ENCODE measurements at regions not wholly inside any gene's neighbourhood (a gene's known extent, or its start where the extent isn't known, plus 50 kb on each side); places are given as distances from the start of the nearest gene placed in this dataset.
A peak's percentile ranks its signal among the peaks of the same experiment; 100 is the strongest.

- H3K79me2 ChIP-seq (ENCODE audit: control insufficient read depth, low read length) = no peaks in the 10 kb centered on the region
- no peaks in the 10 kb centered on the region for H3K9me3 ChIP-seq (ENCODE audit: control insufficient read depth, insufficient read depth, low read length)
- no peaks in the 10 kb centered on the region for H3K27me3 ChIP-seq (ENCODE audit: control insufficient read depth, low read length)
- no peaks in the 10 kb centered on the region for H4K20me1 ChIP-seq (ENCODE audit: control insufficient read depth, insufficient read depth, low read depth, low read length)
- no peaks in the 10 kb centered on the region for H3K36me3 ChIP-seq (ENCODE audit: control insufficient read depth, low read length)
- no peaks in the 10 kb centered on the region for H3K9me2 ChIP-seq (replicated peaks; ENCODE audit: control insufficient read depth, low read length)
- H3F3A ChIP-seq (ENCODE audit: control insufficient read depth, insufficient read depth) = peaks cover 7% of the 10 kb centered on the region; the same call in 1 of the 2 replicates
- H3K4me2 ChIP-seq (ENCODE audit: low read length) = peak overlapping the region; percentile 25; the same call in 1 of the 2 replicates
- no peak overlapping the region for H3K4me3 ChIP-seq (ENCODE audit: low read length)
- no peak overlapping the region for H3K27ac ChIP-seq (ENCODE audit: low read depth, low read length)
- H3K4me1 ChIP-seq (ENCODE audit: control insufficient read depth, low read length) = peaks cover 66% of the 10 kb centered on the region
- TF ChIP-seq EZH2phosphoT487 (IDR thresholded peaks at IDR 0.05; ENCODE audit: borderline replicate concordance, low read length) = no peak
- no peak for TF ChIP-seq CTCF (IDR thresholded peaks at IDR 0.05; ENCODE audit: low read depth, low read length, poor library complexity, severe bottlenecking)
Measured at GRCh38 chr3:46096336-46096735, 69.1 kb upstream of the XCR1 start.

- no peak for TF ChIP-seq EZH2phosphoT487 (IDR thresholded peaks at IDR 0.05; ENCODE audit: borderline replicate concordance, low read length)
- no peak for TF ChIP-seq CTCF (IDR thresholded peaks at IDR 0.05; ENCODE audit: low read depth, low read length, poor library complexity, severe bottlenecking)
- Histone ChIP-seq H3K36me3 (ENCODE audit: control insufficient read depth, low read length) (no peaks in the 10 kb centered on the region), H3K4me3 (ENCODE audit: low read length) (no peak overlapping the region), H3F3A (ENCODE audit: control insufficient read depth, insufficient read depth) (peaks cover 7% of the 10 kb centered on the region; the same call in 1 of the 2 replicates), H3K4me1 (ENCODE audit: control insufficient read depth, low read length) (peaks cover 70% of the 10 kb centered on the region), H3K27ac (ENCODE audit: low read depth, low read length) (no peak overlapping the region), H3K9me2 (replicated peaks; ENCODE audit: control insufficient read depth, low read length) (no peaks in the 10 kb centered on the region), H3K4me2 (ENCODE audit: low read length) (peak overlapping the region; percentile 25), H4K20me1 (ENCODE audit: control insufficient read depth, insufficient read depth, low read depth, low read length) (no peaks in the 10 kb centered on the region), H3K79me2 (ENCODE audit: control insufficient read depth, low read length) (no peaks in the 10 kb centered on the region), H3K27me3 (ENCODE audit: control insufficient read depth, low read length) (no peaks in the 10 kb centered on the region; the same call in 1 of the 2 replicates), H3K9me3 (ENCODE audit: control insufficient read depth, insufficient read depth, low read length) (no peaks in the 10 kb centered on the region)
Measured at GRCh38 chr3:46095307-46095706, 68.0 kb upstream of the XCR1 start.

GRCh38 chr3:46094506-46094905, 67.2 kb upstream of the XCR1 start:
- no peak for TF ChIP-seq EZH2phosphoT487 (IDR thresholded peaks at IDR 0.05; ENCODE audit: borderline replicate concordance, low read length)
- no peak for TF ChIP-seq CTCF (IDR thresholded peaks at IDR 0.05; ENCODE audit: low read depth, low read length, poor library complexity, severe bottlenecking)
- H3K4me3 ChIP-seq (ENCODE audit: low read length) = no peak overlapping the region
- no peaks in the 10 kb centered on the region for H4K20me1 ChIP-seq (ENCODE audit: control insufficient read depth, insufficient read depth, low read depth, low read length)
- no peaks in the 10 kb centered on the region for H3K36me3 ChIP-seq (ENCODE audit: control insufficient read depth, low read length)
- no peaks in the 10 kb centered on the region for H3K9me3 ChIP-seq (ENCODE audit: control insufficient read depth, insufficient read depth, low read length)
- no peaks in the 10 kb centered on the region; the same call in 1 of the 2 replicates for H3K27me3 ChIP-seq (ENCODE audit: control insufficient read depth, low read length)
- peaks cover 70% of the 10 kb centered on the region for H3K4me1 ChIP-seq (ENCODE audit: control insufficient read depth, low read length)
- no peaks in the 10 kb centered on the region for H3K9me2 ChIP-seq (replicated peaks; ENCODE audit: control insufficient read depth, low read length)
- H3K4me2 ChIP-seq (ENCODE audit: low read length) = no peak overlapping the region
- H3F3A ChIP-seq (ENCODE audit: control insufficient read depth, insufficient read depth) = peaks cover 7% of the 10 kb centered on the region; the same call in 1 of the 2 replicates
- no peak overlapping the region for H3K27ac ChIP-seq (ENCODE audit: low read depth, low read length)
- H3K79me2 ChIP-seq (ENCODE audit: control insufficient read depth, low read length) = no peaks in the 10 kb centered on the region
